ENCODE measurements at regions not wholly inside any gene's neighbourhood (a gene's known extent, or its start where the extent isn't known, plus 50 kb on each side); places are given as distances from the start of the nearest gene placed in this dataset.

GRCh38 chr18:33840212-33840593, 262.2 kb downstream of the ASXL3 start:
- 57 to 70% methylated on average over 2 of the region's 2 CpGs for WGBS, 2 donors
- H3K27ac ChIP-seq, result no peak overlapping the region
- DNase-seq (no peak), ATAC-seq (no peak), FAIRE-seq (no peak)
- H3K4me3 ChIP-seq, result no peak overlapping the region
- H3K9me3 ChIP-seq, result no peaks in the 10 kb centered on the region
- H3K27me3 ChIP-seq, result no peaks in the 10 kb centered on the region
- no peaks in the 10 kb centered on the region for H3K36me3 ChIP-seq
- peaks cover 4 to 10% (median 9%) of the 10 kb centered on the region in 3 donors for H3K4me1 ChIP-seq
- intact Hi-C loops (cut with DNase I), result no loop called here
- no peak for TF ChIP-seq CTCF (IDR thresholded peaks at IDR 0.05)

- H3K36me3 ChIP-seq, result no peaks in the 10 kb centered on the region
- H3K4me3 ChIP-seq, result peak overlapping the region in 1 of 4 donors; percentile 5
- no peak overlapping the region for H3K27ac ChIP-seq
- H3K4me1 ChIP-seq, result peaks cover 4 to 10% (median 9%) of the 10 kb centered on the region in 3 donors
- no peaks in the 10 kb centered on the region for H3K9me3 ChIP-seq
- peak; percentile 80 to 96 (median 90) for ATAC-seq
- TF ChIP-seq CTCF (IDR thresholded peaks at IDR 0.05), result peak; percentile 25 to 56 (median 50)
- no peaks in the 10 kb centered on the region for H3K27me3 ChIP-seq
- FAIRE-seq, result peak; percentile 26
- 4 to 8% methylated on average over 6 of the region's 6 CpGs for WGBS, 2 donors
- DNase-seq, result peak in 1 of 6 donors; percentile 51
- intact Hi-C loops (cut with DNase I), result no loop called here
Observed at GRCh38 chr18:33839452-33840211, 261.6 kb downstream of the ASXL3 start.

- intact Hi-C loops (cut with DNase I), result no loop called here
- ATAC-seq (no peak), DNase-seq (no peak), FAIRE-seq (no peak)
- 86 to 90% methylated on average over 1 of the region's 1 CpG for WGBS, 2 donors
- Histone ChIP-seq H3K27me3 (no peaks in the 10 kb centered on the region), H3K4me1 (peaks cover 4 to 10% (median 9%) of the 10 kb centered on the region in 3 donors), H3K4me3 (no peak overlapping the region), H3K27ac (no peak overlapping the region), H3K9me3 (no peaks in the 10 kb centered on the region), H3K36me3 (no peaks in the 10 kb centered on the region)
- TF ChIP-seq CTCF (IDR thresholded peaks at IDR 0.05), result no peak
Observed at GRCh38 chr18:33838054-33838453, 260.0 kb downstream of the ASXL3 start.

GRCh38 chr18:33837191-33837590, 259.2 kb downstream of the ASXL3 start:
- no peaks in the 10 kb centered on the region for H3K36me3 ChIP-seq
- DNase-seq (no peak), FAIRE-seq (no peak), ATAC-seq (no peak)
- TF ChIP-seq CTCF (IDR thresholded peaks at IDR 0.05), result no peak
- H3K4me3 ChIP-seq, result no peak overlapping the region
- H3K27me3 ChIP-seq, result no peaks in the 10 kb centered on the region
- H3K27ac ChIP-seq, result no peak overlapping the region
- intact Hi-C loops (cut with DNase I), result no loop called here
- peaks cover 4 to 10% (median 9%) of the 10 kb centered on the region in 3 donors for H3K4me1 ChIP-seq
- H3K9me3 ChIP-seq, result no peaks in the 10 kb centered on the region

- ATAC-seq, result no peak
Observed at GRCh38 chr18:33836564-33836963, 258.5 kb downstream of the ASXL3 start.

More at GRCh38 chr18:33836564-33836963, 258.5 kb downstream of the ASXL3 start:
- H3K4me3 ChIP-seq, result no peak overlapping the region
- no peak for TF ChIP-seq CTCF (IDR thresholded peaks at IDR 0.05)
- no peaks in the 10 kb centered on the region for H3K9me3 ChIP-seq
- peaks cover 4 to 10% (median 9%) of the 10 kb centered on the region in 3 donors for H3K4me1 ChIP-seq
- FAIRE-seq (no peak), DNase-seq (no peak)
- no peaks in the 10 kb centered on the region for H3K27me3 ChIP-seq
- intact Hi-C loops (cut with DNase I), result no loop called here
- no peaks in the 10 kb centered on the region for H3K36me3 ChIP-seq
- 70 to 71% methylated on average over 4 of the region's 4 CpGs for WGBS, 2 donors
- no peak overlapping the region for H3K27ac ChIP-seq

All from pancreas (tissue), 10 donors.